T-cell (primary cell): ENCODE measurements at regions not wholly inside any gene's neighbourhood (a gene's known extent, or its start where the extent isn't known, plus 50 kb on each side); places are given as distances from the start of the nearest gene placed in this dataset.
"Not testable (repeated sequence)": the region's sequence is repeated elsewhere in the genome, so short reads cannot be mapped to it uniquely, and the experiment has no call there.

Source experiments
- ATAC-seq, 4 experiments: fragments of 200-7000 bp in 3 of 4; fragments of 150-1000 bp in 1 of 4; cut with Tn5 transposase; replicated peaks in 1 of 4; 1 replicate in 3 of 4; 2 replicates in 1 of 4; pipeline ENCODE4 v1.10.0; 2021; ENCODE audit warnings: moderate library complexity in 3 of 4, mild to moderate bottlenecking in 2 of 4, moderate number of reproducible peaks in 1 of 4
- CTCF ChIA-PET, 2 donors: fragments of 300-600 bp; sonication (Branson Sonifier 250); formaldehyde crosslinking; loops; one replicate each; lab custom pipeline; 2022; ENCODE audit warnings: antibody characterized with exemption in 2 of 2; lab: Charles Lee
- POLR2A ChIA-PET, 2 donors: fragments of 300-600 bp; sonication (Branson Sonifier 250); formaldehyde crosslinking; loops; one replicate each; lab custom pipeline; 2022; ENCODE audit warnings: antibody characterized with exemption in 2 of 2; lab: Charles Lee
- DNase-seq, 35 experiments: peaks; one replicate each; pipeline versions ENCODE4 v3.0.0 to v3.0.0-alpha.2; 2013 to 2023
- H3K27ac ChIP-seq: one replicate; pipeline ENCODE4 v1.5.1; 2013; ENCODE audit warnings: low read length
- H3K27me3 ChIP-seq, 2 experiments: replicated peaks in 1 of 2; 1 replicate in 1 of 2; 2 replicates in 1 of 2; pipeline versions ENCODE4 v1.6.1 to v1.7.0; 2013; ENCODE audit warnings: low read length in 1 of 2, mixed read lengths in 1 of 2; ENCODE audit not compliant: control insufficient read depth in 2 of 2, insufficient read depth in 2 of 2; ENCODE audit errors: extremely low read depth in 1 of 2
- H3K36me3 ChIP-seq, 2 donors: 1 replicate in 1 of 2; 2 replicates in 1 of 2; pipeline versions ENCODE4 v1.6.1 to v1.7.0; 2013; ENCODE audit warnings: low read length in 1 of 2; ENCODE audit not compliant: control insufficient read depth in 2 of 2, insufficient read depth in 1 of 2; ENCODE audit errors: extremely low read depth in 1 of 2
- H3K4me1 ChIP-seq, 2 experiments: 1 replicate in 1 of 2; 2 replicates in 1 of 2; pipeline versions ENCODE4 v1.6.1 to v1.7.0; 2013; ENCODE audit warnings: low read length in 2 of 2, mixed read lengths in 1 of 2; ENCODE audit not compliant: insufficient read depth in 2 of 2, control insufficient read depth in 1 of 2; ENCODE audit errors: extremely low read depth in 1 of 2
- H3K4me3 ChIP-seq, 2 donors: 1 replicate in 1 of 2; 2 replicates in 1 of 2; pipeline versions ENCODE4 v1.5.1 to v1.7.0; 2013; ENCODE audit warnings: mild to moderate bottlenecking in 2 of 2, low read length in 1 of 2, moderate library complexity in 1 of 2; ENCODE audit not compliant: control insufficient read depth in 1 of 2; ENCODE audit errors: extremely low read depth in 1 of 2
- H3K9me3 ChIP-seq: 2 replicates; pipeline ENCODE4 v1.7.0; 2013
- H3K27ac Mint-ChIP-seq, 2 donors: one replicate each; pipeline ENCODE4 v1.8.0; 2020 to 2021; ENCODE audit warnings: mild to moderate bottlenecking in 2 of 2, mixed read lengths in 2 of 2
- H3K27me3 Mint-ChIP-seq, 2 donors: one replicate each; pipeline ENCODE4 v1.8.0; 2021 to 2022; ENCODE audit warnings: mixed read lengths in 2 of 2
- H3K36me3 Mint-ChIP-seq: one replicate; pipeline ENCODE4 v1.8.0; 2021; ENCODE audit warnings: mixed read lengths
- H3K4me1 Mint-ChIP-seq, 3 donors: one replicate each; pipeline ENCODE4 v1.8.0; 2020 to 2022; ENCODE audit warnings: mixed read lengths in 3 of 3, mild to moderate bottlenecking in 1 of 3
- H3K4me3 Mint-ChIP-seq, 3 donors: one replicate each; pipeline ENCODE4 v1.8.0; 2020 to 2022; ENCODE audit warnings: mild to moderate bottlenecking in 3 of 3, mixed read lengths in 3 of 3, moderate library complexity in 3 of 3
- H3K9me3 Mint-ChIP-seq, 3 donors: one replicate each; pipeline ENCODE4 v1.8.0; 2020 to 2022; ENCODE audit warnings: mixed read lengths in 3 of 3
- WGBS: methylation state at CpG from one replicate; pipeline ENCODE4 v1.1.5; 2013; ENCODE audit warnings: missing lambda C conversion rate; ENCODE audit not compliant: insufficient coverage; 5-methylcytosine and 5-hydroxymethylcytosine counted together

DNA sequence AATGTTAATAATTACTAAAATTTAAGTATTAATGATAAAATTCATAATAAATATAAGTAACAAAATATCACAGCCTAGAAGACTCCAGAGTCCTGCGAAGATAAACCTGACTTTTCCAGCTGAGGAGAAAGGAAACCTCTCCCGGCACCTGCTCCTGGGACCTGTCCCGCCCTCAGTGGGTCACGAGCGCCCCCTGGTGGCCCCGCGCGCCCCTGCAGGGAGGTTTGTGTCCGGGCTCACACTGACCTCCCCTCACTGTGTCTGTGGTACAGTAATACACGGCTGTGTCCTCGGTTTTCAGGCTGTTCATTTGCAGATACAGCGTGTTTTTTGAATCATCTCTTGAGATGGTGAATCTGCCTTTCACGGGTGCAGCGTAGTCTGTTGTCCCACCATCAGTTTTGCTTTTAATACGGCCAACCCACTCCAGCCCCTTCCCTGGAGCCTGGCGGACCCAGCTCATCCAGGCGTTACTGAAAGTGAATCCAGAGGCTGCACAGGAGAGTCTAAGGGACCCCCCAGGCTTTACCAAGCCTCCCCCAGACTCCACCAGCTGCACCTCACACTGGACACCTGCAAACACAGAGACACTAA is 627.1 kb downstream of the TMEM121 start:
- Mint-ChIP-seq H3K4me3 (peak overlapping the region in 1 of 3 donors; percentile 49), H3K27me3 (peaks cover 3 to 17% of the 10 kb centered on the region in 2 donors), H3K27ac (peak overlapping the region in 1 of 2 donors; percentile 7)
- H3K36me3 ChIP-seq, POLR2A ChIA-PET, H3K9me3 ChIP-seq, H3K4me1 ChIP-seq, H3K27ac ChIP-seq, H3K4me3 ChIP-seq, CTCF ChIA-PET, H3K9me3 Mint-ChIP-seq, H3K36me3 Mint-ChIP-seq, H3K27me3 ChIP-seq, H3K4me1 Mint-ChIP-seq: not testable (repeated sequence)
- 16% methylated on average over 17 of the region's 17 CpGs for WGBS
- ATAC-seq (peak in 1 of 4 experiments; percentile 48), DNase-seq (peak in 33 of 35 experiments; percentile 17 to 87 (median 65))

DNA sequence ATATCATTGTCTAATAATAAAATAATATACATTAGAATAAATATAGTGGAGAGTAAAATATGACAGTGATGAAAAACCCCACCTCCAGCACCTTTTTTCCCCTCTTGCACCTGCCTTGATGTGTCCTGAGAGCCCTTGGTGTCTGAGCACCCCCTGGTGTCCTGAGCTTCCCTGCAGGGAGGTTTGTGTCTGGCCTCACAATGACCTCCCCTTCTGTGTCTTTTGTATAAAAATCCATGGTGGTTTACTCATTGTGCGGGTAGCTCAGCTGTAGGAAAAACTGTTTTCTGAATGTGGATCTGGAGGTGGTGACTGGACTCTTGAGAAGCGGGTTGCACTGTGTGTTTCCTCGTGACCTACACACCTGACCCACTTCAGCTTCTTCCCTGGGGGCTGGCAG is 636.9 kb downstream of the TMEM121 start:
- DNase-seq: no peak
- H3K27ac ChIP-seq: no peak overlapping the region
- no peak overlapping the region for H3K4me3 ChIP-seq
- no peaks in the 10 kb centered on the region for H3K9me3 ChIP-seq
- H3K27ac Mint-ChIP-seq: peak overlapping the region in 1 of 2 donors; percentile 41
- CTCF ChIA-PET: interaction anchor here in 1 of 2 donors (0.6 to 0.9 kb wide), 3 partner anchors 21 to 162 kb away, joined by 3 read pairs; no protein-coding TSS in a partner anchor
- peaks cover 14 to 19% (median 18%) of the 10 kb centered on the region in 3 donors for H3K4me1 Mint-ChIP-seq
- peaks cover 11 to 13% of the 10 kb centered on the region in 2 experiments for H3K4me1 ChIP-seq
- peaks cover 0 to 17% of the 10 kb centered on the region in 2 experiments for H3K27me3 ChIP-seq
- peaks cover 15 to 27% of the 10 kb centered on the region in 2 donors for H3K27me3 Mint-ChIP-seq
- no peak for ATAC-seq
- WGBS: no CpG with 5 or more reads among the region's 3 CpGs
- POLR2A ChIA-PET: no interaction called here
- H3K9me3 Mint-ChIP-seq: no peaks in the 10 kb centered on the region
- no peaks in the 10 kb centered on the region for H3K36me3 Mint-ChIP-seq
- H3K4me3 Mint-ChIP-seq: peak overlapping the region in 1 of 3 donors; percentile 8
- H3K36me3 ChIP-seq: no peaks in the 10 kb centered on the region

- CTCF ChIA-PET: interaction anchor here in 1 of 2 donors (0.6 to 0.9 kb wide), 3 partner anchors 21 to 162 kb away, joined by 3 read pairs; no protein-coding TSS in a partner anchor
- H3K27ac ChIP-seq, H3K9me3 ChIP-seq, POLR2A ChIA-PET, H3K36me3 Mint-ChIP-seq, H3K4me3 ChIP-seq, H3K36me3 ChIP-seq, H3K9me3 Mint-ChIP-seq: not testable (repeated sequence)
- Mint-ChIP-seq H3K4me1 (peaks cover 14 to 19% (median 19%) of the 10 kb centered on the region in 3 donors), H3K27me3 (peaks cover 11 to 27% of the 10 kb centered on the region in 2 donors), H3K27ac (peak overlapping the region in 1 of 2 donors; percentile 41), H3K4me3 (peak overlapping the region in 1 of 3 donors; percentile 8)
- DNase-seq (peak in 1 of 35 experiments; percentile 24), ATAC-seq (peak in 1 of 4 experiments; percentile 57)
- Histone ChIP-seq H3K27me3 (peaks cover 0 to 17% of the 10 kb centered on the region in 2 experiments), H3K4me1 (peaks cover 11 to 13% of the 10 kb centered on the region in 2 experiments)
- 0% methylated on average over 2 of the region's 3 CpGs for WGBS
Measured at GRCh38 chr14:106163812-106164211, 637.4 kb downstream of the TMEM121 start.

GRCh38 chr14:106166232-106166631 is 639.8 kb downstream of the TMEM121 start:
- H3K27me3 ChIP-seq: peaks cover 0 to 17% of the 10 kb centered on the region in 2 experiments
- POLR2A ChIA-PET: no interaction called here
- H3K4me1 ChIP-seq: peaks cover 13 to 15% of the 10 kb centered on the region in 2 experiments
- H3K9me3 Mint-ChIP-seq: no peaks in the 10 kb centered on the region
- peaks cover 6 to 19% of the 10 kb centered on the region in 2 donors for H3K27me3 Mint-ChIP-seq
- H3K9me3 ChIP-seq: no peaks in the 10 kb centered on the region
- H3K27ac ChIP-seq: no peak overlapping the region
- no peaks in the 10 kb centered on the region for H3K36me3 Mint-ChIP-seq
- ATAC-seq (no peak), DNase-seq (no peak)
- H3K27ac Mint-ChIP-seq: peak overlapping the region; percentile 5 to 14
- peaks cover 28 to 33% (median 31%) of the 10 kb centered on the region in 3 donors for H3K4me1 Mint-ChIP-seq
- no peaks in the 10 kb centered on the region for H3K36me3 ChIP-seq
- CTCF ChIA-PET: no interaction called here
- no peak overlapping the region for H3K4me3 ChIP-seq
- 66% methylated on average over 3 of the region's 3 CpGs for WGBS
- H3K4me3 Mint-ChIP-seq: no peak overlapping the region

GRCh38 chr14:106166650-106167204 is 640.3 kb downstream of the TMEM121 start:
- Histone ChIP-seq H3K4me1 (peaks cover 13 to 15% of the 10 kb centered on the region in 2 experiments), H3K36me3 (no peaks in the 10 kb centered on the region), H3K4me3 (no peak overlapping the region), H3K9me3 (no peaks in the 10 kb centered on the region), H3K27ac (no peak overlapping the region), H3K27me3 (peaks cover 0 to 17% of the 10 kb centered on the region in 2 experiments)
- no peak for ATAC-seq
- Mint-ChIP-seq H3K4me1 (peaks cover 32 to 38% (median 36%) of the 10 kb centered on the region in 3 donors), H3K27ac (peak overlapping the region; percentile 5 to 14), H3K27me3 (peaks cover 5 to 17% of the 10 kb centered on the region in 2 donors), H3K36me3 (no peaks in the 10 kb centered on the region), H3K9me3 (no peaks in the 10 kb centered on the region), H3K4me3 (no peak overlapping the region)
- no peak for DNase-seq
- 65% methylated on average over 10 of the region's 10 CpGs for WGBS
- CTCF ChIA-PET: no interaction called here
- POLR2A ChIA-PET: no interaction called here

DNA sequence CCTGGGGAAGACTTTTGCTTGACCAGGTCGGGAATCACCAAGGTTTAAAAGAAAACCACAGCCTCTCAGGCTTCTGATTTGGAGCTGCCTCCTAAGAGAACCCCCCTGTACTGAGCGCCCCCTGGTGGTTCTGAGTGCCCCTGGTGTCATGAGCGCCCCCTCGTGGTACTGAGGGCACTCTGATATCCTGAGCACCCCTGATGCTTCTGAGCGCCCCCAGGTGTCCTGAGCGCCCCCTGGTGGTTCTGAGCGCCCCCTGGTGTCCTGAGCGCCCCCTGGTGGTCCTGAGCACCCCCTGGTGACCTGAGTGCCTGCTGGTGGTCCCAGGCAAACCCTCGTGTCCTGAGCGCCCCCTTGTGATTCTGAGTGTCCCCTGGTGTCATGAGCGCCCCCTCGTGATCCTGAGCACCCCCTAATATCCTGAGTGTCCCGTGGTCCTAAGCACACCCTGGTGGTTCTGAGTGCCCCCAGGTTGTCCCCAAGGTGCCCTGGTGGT is 643.8 kb downstream of the TMEM121 start:
- 79% methylated on average over 5 of the region's 13 CpGs for WGBS
- ATAC-seq, H3K4me3 ChIP-seq, H3K36me3 Mint-ChIP-seq, H3K36me3 ChIP-seq, H3K9me3 Mint-ChIP-seq, H3K9me3 ChIP-seq, POLR2A ChIA-PET, H3K27ac ChIP-seq: not testable (repeated sequence)
- Mint-ChIP-seq H3K4me1 (peaks cover 41 to 46% (median 44%) of the 10 kb centered on the region in 3 donors), H3K27me3 (peaks cover 0 to 13% of the 10 kb centered on the region in 2 donors), H3K27ac (peak overlapping the region; percentile 49 to 78), H3K4me3 (peak overlapping the region in 1 of 3 donors; percentile 10)
- DNase-seq: peak; percentile 29 to 71 (median 57)
- Histone ChIP-seq H3K4me1 (peaks cover 15 to 16% of the 10 kb centered on the region in 2 experiments), H3K27me3 (peaks cover 0 to 14% of the 10 kb centered on the region in 2 experiments)
- CTCF ChIA-PET: interaction anchor here in 1 of 2 donors (0.7 to 1.7 kb wide), 2 partner anchors 15 to 110 kb away, joined by 5 to 10 read pairs; no protein-coding TSS in a partner anchor
